ENCODE measurements at regions not wholly inside any gene's neighbourhood (a gene's known extent, or its start where the extent isn't known, plus 50 kb on each side); places are given as distances from the start of the nearest gene placed in this dataset.

DNA sequence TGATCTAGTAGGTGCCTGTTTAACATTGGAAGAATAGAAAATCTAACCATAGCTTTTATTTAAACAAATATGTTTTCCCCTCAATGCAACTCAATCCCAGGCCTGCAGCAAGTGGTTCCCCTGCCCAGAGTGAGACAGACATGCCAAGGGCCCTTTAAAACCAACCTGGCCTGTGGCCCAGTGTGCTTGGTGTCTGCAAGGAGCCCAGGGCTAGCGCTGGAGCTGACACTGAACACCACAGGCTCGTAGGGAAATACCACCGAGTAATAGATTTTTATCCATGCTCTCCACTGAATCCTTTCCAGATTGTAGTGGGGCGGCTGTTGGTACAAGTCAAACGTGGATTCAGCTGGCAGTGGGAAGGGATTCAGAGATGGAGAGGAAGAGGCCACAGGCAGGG lies 95.6 kb upstream of the NRXN3 start:
- no peak for DNase-seq

DNA sequence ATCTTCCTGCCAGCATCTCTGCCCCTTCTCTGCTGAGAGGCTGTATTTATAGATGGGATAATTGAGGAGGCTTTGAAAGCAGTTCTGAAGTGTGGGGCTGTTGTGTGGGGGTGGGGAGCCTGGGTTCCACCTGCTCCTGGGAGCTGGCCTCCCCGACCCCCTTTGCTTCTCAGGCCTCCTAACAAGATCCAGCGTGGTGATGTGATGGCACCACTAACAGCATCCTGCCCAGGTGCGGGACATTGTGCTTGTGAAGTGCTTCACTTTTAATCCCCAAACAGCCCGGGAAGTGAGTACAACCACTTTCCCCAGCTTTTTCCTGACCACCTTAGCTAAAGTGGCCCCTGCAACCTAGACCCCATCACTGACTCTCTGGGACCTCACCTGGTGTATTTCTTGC lies 95.1 kb upstream of the NRXN3 start:
- no peak for DNase-seq

DNA sequence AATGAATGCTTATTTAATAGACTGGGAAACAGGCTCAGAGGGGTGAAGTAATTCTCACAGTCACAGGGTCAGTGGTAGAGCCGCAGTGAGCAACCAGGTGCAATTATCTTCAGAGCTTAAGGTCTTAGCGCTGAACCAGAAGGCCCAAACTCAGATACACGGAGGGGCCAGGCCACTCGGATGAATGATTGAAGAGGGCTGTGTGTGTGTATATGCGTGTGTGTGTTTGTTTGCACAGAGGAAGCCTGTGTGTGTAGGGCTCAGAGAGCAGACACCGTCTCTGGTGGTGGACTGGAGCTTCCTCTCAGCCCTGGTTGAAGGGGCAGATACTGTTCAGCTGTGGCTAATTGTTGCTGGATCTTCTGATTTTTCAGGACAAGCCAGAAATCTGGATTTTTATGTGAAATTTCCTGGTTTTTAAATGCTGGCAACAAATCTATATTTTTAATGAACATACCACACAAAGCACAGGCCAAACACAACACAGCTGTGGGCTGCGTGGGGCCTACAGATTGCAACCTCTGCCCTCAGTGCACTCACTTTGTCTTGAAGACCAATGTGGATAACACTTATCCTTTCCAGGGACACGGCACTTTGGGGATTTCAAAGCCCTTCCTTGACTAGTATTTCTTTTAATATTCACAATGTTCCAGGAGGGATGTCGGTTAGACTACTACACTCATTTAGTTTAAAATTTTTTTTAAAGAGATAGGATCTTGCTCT lies 94.5 kb upstream of the NRXN3 start:
- no peak for DNase-seq

DNA sequence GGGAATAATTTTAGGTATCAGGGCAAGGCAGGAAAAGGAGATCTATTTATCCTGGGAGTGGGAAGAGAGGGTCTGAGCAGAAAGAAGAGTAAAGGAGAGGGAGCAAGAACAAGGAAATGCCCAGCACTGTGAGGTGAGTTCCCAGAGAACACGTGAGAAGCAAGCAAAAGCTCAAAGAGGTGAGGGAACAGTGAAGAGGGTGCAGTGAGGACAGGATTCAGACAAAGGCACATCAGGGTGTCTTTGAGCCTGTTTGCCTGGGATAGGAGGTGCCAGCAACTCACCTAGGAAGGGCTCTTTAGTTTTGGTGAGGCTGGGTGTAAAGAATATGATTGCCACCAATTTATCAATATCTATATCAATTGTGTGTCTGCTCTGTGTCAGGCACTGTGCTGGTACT lies 88.9 kb upstream of the NRXN3 start:
- no peak for DNase-seq

DNA sequence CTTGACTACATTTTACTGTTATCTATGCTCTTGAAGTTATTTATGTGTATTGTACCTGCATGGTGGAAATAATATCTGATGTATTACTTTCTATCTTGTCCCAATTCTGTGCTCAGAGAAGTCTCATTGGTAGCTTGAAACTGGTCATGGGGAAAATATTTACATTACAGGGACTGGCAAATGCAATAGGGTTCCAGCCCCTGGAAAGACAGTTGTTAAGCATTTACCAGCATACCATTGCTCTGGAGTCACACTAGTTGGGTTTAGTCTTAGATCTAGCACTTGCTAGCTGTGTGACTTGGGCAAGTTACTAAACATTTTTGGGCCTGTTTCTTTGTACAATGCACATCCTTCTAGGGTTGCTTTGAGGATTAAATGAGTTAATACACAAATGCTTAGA lies 86.3 kb upstream of the NRXN3 start:
- DNase-seq: no peak

DNA sequence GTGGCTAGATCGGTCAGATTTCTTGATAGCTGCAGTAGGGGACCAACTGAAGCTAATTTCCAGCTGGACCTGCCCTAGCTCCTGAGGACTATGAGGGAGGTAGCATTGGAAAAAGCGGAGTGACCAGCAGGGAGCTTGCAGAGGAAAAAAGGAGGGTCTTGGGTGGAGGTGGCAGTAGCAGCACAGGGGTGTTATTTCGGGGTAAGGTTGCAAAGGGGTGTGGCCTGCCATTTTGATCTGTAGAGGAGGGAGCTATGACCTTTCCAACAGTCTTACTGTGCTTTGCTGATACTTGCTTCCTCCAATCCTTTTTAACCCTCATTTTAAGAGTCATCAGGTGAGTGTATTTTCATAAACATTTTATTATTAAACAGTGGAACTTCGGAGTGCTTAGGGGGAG lies 83.8 kb upstream of the NRXN3 start:
- DNase-seq: no peak

DNA sequence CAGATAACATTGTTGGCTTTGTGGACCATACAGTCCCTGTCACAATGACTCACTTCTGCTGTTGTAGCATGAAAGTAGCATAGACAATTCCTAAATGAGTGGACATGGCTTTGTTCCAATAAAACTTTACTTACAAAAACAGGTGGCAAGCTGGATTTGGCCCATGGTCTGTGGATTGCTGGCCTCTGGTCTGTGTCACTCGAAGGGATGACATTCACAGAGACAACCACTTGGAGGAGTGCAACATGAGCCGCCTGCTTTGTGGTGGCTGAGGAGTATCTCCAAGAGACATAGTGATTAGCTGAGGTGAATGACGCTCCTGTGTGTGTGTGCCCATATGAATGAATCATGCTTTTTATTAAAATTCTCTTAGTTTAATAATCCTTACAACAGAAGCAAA lies 81.3 kb upstream of the NRXN3 start:
- DNase-seq: no peak

DNA sequence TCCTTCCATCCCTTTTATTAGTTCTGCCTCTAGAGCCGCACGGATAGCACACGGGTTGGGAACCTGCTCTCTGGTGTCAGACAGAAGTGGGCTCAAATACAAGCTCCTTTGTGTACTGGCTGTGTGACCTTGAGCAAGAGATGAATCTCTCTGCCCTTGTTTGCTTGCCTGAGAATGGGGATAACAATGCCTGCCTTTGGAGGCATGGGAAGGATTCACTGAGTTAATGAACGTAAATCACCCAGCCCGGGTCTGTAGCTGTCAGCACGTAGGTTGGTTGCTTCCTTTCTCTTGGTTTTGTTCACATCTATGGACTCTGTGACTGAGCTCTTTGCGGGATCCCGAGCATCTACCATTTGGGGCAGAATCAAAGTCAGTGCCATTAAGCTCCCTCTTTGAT lies 79.3 kb upstream of the NRXN3 start:
- no peak for DNase-seq

DNA sequence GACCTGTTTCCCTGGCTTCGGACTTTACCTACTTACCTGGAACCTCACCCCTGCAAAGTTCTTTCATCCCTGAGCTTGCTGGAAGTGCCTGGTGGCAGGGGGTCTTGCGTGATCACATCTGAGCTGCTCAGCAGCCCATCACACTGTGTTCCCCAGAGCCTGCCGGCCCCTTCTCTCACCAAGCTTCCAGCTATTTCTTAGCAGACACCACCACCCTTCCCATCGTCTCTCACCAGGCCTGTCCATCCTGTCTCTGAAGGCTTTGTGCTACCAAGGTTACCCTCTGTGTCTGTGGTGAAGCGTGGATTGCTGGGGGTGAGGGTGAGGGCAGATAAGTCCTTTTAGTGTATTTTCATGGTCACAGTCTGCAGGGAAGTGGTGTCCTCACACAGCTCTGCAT lies 78.8 kb upstream of the NRXN3 start:
- DNase-seq: no peak

DNA sequence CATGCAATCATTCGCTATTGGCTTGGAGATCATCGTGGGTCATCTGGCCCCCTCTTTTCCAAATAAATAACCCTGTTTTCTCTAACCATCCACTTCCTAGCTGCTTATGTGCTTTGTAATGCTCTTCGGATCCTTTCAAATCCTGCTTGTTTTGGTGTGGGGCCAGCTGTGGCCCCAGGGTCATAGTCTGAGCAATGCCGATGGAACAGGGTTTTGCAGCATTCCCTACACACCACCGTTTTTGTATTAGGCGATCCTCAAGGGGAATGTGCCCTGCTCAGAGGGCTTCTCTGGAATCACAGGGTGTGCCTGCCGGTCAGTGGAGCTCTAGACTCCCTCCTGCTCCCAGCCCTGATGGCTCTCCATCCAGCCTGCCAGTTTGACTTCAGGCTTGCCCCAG lies 78.1 kb upstream of the NRXN3 start:
- DNase-seq: no peak

DNA sequence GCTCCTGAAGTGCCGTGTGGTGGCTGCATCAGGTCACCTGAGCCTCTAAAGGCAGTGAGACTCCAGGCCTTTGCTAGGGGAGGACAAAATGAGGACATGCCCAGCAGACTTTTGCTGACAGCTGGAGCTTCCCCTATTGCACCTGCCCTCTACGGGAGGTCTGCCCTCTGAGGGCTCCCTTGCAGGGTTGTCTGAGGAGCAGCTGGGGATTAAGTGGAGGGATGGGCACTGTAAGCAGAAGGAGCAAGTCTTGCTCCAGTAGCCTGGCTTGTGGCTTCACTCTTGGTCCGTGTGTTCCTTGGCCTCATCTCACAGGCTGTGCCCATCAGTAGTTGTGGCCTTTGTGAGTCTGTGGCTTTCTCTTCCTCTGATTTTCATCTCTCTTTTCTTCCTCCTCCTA lies 66.9 kb upstream of the NRXN3 start:
- DNase-seq: no peak

DNA sequence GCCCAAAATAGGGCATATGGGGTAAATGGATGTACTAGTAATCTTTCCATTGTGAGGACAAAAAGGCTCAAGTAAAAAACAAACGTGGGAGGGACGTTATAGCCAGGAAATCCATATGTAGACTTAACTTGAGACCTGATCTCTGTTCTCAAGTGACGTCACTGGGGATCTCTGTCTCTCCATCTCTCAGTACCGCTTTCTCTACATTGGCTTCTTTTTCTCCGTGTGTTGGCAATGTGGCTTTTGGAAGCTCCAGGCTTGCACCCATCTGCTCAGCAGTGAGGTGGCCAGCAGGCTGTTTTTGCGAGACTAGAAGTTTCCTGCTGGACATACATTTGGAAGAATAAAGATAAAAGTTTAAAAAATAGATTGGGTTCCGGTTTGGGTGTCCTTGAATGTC lies 66.0 kb upstream of the NRXN3 start:
- no peak for DNase-seq

DNA sequence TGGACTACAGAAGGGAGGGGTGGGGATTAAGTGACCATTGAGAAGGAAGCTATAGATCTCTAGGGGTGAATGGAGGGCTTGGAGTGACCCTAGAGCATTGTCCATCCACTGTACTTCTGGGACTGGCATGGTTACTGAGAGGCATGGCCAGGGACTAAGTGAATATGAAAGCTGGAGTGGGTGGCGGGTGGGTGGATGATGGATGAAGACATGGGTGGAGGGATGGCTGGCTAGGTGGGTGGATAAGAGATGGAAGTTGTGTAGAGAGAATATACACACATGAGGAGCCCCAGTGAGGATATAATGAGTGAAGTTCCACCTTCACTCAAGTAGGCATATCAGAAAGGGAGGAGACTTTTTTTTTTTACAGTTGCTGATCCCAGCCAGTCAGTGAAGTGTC lies 65.5 kb upstream of the NRXN3 start:
- DNase-seq: no peak

DNA sequence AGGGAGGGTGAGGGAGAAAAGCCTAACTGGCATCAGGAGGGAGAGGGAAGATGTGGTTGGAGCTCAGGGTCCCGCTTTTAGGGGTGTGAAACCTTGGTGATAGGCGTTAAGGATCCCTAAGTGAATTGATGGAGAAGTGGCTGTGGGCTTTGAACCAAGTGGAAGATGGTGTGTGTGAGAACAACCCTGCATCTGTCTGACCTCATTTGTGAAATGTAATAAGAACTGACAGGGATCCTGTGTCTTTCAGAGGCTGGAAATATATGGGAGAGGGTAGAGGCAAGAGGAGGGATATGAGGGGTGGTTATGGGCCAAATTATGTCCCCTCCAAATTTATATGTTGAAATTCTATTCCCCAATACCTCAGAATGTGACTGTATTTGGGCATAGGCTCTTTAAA lies 63.8 kb upstream of the NRXN3 start:
- no peak for DNase-seq

DNA sequence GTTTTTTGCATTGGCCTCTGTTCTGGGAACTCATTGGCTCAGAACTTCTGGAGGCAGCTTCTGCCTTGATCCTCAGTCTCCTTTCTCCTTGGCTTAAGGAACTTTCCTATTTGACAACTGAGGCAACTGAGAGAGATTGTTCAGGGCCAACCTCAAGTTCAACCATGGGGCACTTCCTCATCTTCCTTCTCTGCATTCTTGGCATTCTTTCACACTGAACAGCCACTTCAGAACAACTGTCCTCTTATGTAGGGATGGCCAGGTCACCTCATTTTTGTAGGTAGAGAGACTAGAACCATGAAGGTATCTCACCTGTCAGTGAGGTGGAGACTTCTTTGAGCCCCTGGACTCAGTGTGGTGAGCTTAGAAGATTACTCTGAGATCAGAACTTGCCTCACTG lies 63.0 kb upstream of the NRXN3 start:
- no peak for DNase-seq

DNA sequence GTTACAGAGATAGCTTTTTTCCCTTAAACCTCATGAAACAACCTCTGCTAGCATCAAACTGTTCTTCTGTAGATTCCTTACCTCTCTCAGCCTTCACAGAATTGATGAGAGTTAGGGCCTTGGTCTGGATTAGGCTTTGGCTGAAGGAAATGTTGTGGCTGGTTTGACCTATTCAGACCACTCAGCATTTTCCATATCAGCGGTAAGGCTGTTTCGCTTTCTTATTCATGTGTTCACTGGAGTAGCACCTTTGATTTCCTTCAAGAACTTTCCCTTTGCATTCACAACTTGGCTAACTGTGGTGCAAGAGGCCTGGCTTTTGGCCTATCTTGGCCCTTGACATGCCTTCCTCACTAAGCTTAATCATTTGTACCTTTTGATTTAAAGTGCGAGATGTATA lies 50.7 kb upstream of the NRXN3 start:
- DNase-seq: no peak
